AG10803 (cell line): ENCODE measurements at regions not wholly inside any gene's neighbourhood (a gene's known extent, or its start where the extent isn't known, plus 50 kb on each side); places are given as distances from the start of the nearest gene placed in this dataset.

Experiments used
- DNase-seq: peaks from one replicate; pipeline ENCODE4 v3.0.0; 2010; ENCODE audit warnings: low read depth
- H3K4me3 ChIP-seq: 2 replicates; pipeline ENCODE4 v1.5.1; 2011; ENCODE audit warnings: mild to moderate bottlenecking, low read length, control low read depth
- CTCF ChIP-seq: conservative IDR thresholded peaks from 2 replicates; pipeline ENCODE4 v1.5.1; 2011; ENCODE audit warnings: mild to moderate bottlenecking, low read length, control low read depth, inconsistent platforms

GRCh38 chr3:72338942-72339669 is 509.1 kb downstream of the SHQ1 start:
- DNase-seq, result peak; percentile 90
- no peak overlapping the region for H3K4me3 ChIP-seq
- TF ChIP-seq CTCF, result no peak

DNA sequence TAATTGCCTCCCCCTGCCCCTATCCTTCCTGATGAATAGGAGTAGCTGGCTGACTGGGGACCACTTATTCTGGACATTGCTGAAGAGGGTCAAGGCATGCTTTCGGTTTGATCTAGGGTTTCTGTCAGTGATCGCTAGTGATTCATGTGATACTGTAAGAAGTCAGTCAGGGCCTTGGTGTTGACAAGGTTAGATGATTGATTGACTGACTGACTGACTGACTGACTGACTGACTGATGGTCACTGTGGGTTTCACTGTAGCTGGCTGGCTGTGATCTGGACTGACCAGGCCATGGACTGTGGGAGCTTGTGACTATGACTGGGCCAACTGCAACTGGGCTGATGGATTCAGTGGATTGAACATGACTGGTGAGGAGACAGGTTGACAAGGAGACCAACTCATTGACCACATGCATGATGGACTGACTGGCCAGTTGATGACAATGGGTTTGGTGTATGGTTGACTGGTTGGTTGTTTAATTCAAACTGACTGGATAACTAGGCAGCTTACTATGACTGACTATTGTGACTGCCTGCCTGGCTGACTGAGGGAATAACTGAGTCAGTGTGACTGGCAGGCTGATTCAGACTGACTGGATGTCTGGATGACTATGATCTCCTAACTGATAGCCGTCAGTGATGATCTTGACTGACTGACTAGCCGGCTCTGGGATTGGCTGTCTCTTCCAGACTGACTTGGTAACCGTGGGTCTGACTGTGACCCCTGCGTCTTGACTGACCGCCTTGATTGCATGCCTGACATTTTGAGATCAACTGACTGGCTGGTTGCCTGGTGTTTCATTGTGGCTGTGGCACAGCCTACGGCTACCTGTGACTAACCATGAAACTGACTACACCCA is 509.9 kb downstream of the SHQ1 start:
- TF ChIP-seq CTCF, result no peak
- H3K4me3 ChIP-seq, result no peak overlapping the region
- DNase-seq, result no peak

GRCh38 chr3:72337480-72337855 is 510.8 kb downstream of the SHQ1 start:
- H3K4me3 ChIP-seq, result no peak overlapping the region
- DNase-seq, result no peak
- TF ChIP-seq CTCF, result no peak

- no peak for TF ChIP-seq CTCF
- peak; percentile 81 for DNase-seq
- H3K4me3 ChIP-seq, result peak overlapping the region; percentile 15; the same call in 1 of the 2 replicates
Measured at GRCh38 chr3:72336821-72337479, 511.3 kb downstream of the SHQ1 start.

DNA sequence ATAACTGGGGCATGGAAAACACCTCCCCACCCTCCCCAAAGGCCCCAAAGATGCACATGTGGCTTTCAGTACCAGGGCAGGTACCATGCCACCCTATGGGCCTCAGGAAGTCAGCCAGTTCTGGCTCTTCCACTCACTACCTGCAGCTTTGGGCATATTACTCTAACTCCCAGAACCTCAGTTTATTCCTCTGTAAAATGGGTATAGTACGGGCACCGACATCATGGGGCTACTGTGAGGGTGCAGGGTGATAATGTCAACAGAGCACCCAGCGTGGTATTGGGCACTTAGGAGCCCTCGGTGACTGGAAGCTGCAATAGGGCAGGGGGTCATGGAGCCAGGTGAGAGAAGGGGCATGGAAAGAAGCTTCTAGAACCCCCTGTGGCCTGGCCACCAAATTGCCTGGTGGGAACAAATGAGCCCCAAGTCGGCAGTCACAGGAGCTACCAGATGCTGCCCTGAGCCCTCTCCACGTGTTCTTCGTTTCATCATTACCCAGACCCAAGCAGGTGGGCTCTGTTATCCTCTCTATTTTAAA is 512.1 kb downstream of the SHQ1 start:
- H3K4me3 ChIP-seq, result no peak overlapping the region
- no peak for TF ChIP-seq CTCF
- no peak for DNase-seq

GRCh38 chr3:72335458-72336095 is 512.7 kb downstream of the SHQ1 start:
- no peak for TF ChIP-seq CTCF
- no peak for DNase-seq
- H3K4me3 ChIP-seq, result no peak overlapping the region
